Heart left ventricle (tissue), 16 donors: ENCODE measurements at regions not wholly inside any gene's neighbourhood (a gene's known extent, or its start where the extent isn't known, plus 50 kb on each side); places are given as distances from the start of the nearest gene placed in this dataset.

Source experiments
- ATAC-seq, 4 donors: fragments of 200-7000 bp; cut with Tn5 transposase; one replicate each; pipeline ENCODE4 v1.9.1; 2020 to 2022; ENCODE audit warnings: moderate library complexity in 4 of 4, mild to moderate bottlenecking in 3 of 4, moderate number of reproducible peaks in 1 of 4
- DNase-seq, 5 donors: peaks; one replicate each; pipeline ENCODE4 v3.0.0-alpha.2; 2020
- H3K27ac ChIP-seq, 12 donors: fragments of 200-600 bp; sonication (generic) in 4 of 12; one replicate each; pipeline versions ENCODE4 v1.5.0 to v1.8.0; 2016 to 2022; ENCODE audit warnings: mild to moderate bottlenecking in 2 of 12
- H3K27me3 ChIP-seq, 9 donors: fragments of 200-600 bp; sonication (generic) in 2 of 9; one replicate each; pipeline versions ENCODE4 v1.5.1 to v1.8.0; 2016 to 2022; ENCODE audit warnings: mild to moderate bottlenecking in 3 of 9
- H3K36me3 ChIP-seq, 9 donors: fragments of 200-600 bp; sonication (generic) in 2 of 9; one replicate each; pipeline versions ENCODE4 v1.5.0 to v1.8.0; 2018 to 2022; ENCODE audit warnings: mild to moderate bottlenecking in 2 of 9
- H3K4me1 ChIP-seq, 12 donors: fragments of 200-600 bp; sonication (generic) in 4 of 12; one replicate each; pipeline versions ENCODE4 v1.5.0 to v1.8.0; 2016 to 2022; ENCODE audit warnings: mild to moderate bottlenecking in 3 of 12
- H3K4me3 ChIP-seq, 12 donors: fragments of 200-600 bp; sonication (generic) in 4 of 12; one replicate each; pipeline versions ENCODE4 v1.5.0 to v1.8.0; 2017 to 2022; ENCODE audit warnings: mild to moderate bottlenecking in 9 of 12, moderate library complexity in 4 of 12
- H3K9me3 ChIP-seq, 12 donors: fragments of 200-600 bp; sonication (generic) in 4 of 12; one replicate each; pipeline versions ENCODE4 v1.5.0 to v1.8.0; 2016 to 2022; ENCODE audit warnings: mild to moderate bottlenecking in 1 of 12
- CTCF ChIP-seq, 12 donors: fragments of 200-600 bp; sonication (generic) in 4 of 12; IDR thresholded peaks; one replicate each; pipeline versions ENCODE4 v1.5.0 to v1.8.0; 2018 to 2022; ENCODE audit warnings: antibody characterized with exemption in 12 of 12, mild to moderate bottlenecking in 5 of 12
- POLR2A ChIP-seq, 2 donors: fragments of 450-650 bp; IDR thresholded peaks; one replicate each; pipeline ENCODE4 v1.6.1; 2017; ENCODE audit warnings: antibody characterized with exemption in 2 of 2, mild to moderate bottlenecking in 2 of 2, moderate library complexity in 2 of 2
- WGBS, 4 donors: extraction: QIAGEN DNeasy Blood & Tissue Kit in 2 of 4; methylation state at CpG; one replicate each; pipeline versions ENCODE4 v1.1.5 to v1.1.7; 2013 to 2018; 5-methylcytosine and 5-hydroxymethylcytosine counted together
- intact Hi-C, 10 donors: fragments of 100-400 bp; cut with DNase I; formaldehyde crosslinking; loops; one replicate each; pipeline versions ENCODE4 v1.11.1 to v1.14.2; 2022
- donor health status: ischemic (EF 13 %, LVEDD 7.1; RV severe dilation, severe dysfunction).
- donor health status: healthy with polysubstance abuse.
- donor health status: DM: no; HTN: yes; CAD: no.
- donor health status: DM: no; HTN: no; CAD: no.
- donor health status: ischemic (EF 25% LVEDD 6.9; RV normal size, moderate dysfunction).
- donor health status: ischemic (EF 25% LVEDD 5.7; RV mildly dilated, moderate dysfunction).
- donor health status: healthy.
- donor health status: DM: yes; HTN: yes; CAD: no.
- donor health status: ischemic (EF 35%, LVEDD 5.7; RV mildly dilated, moderate dysfunction).
- donor health status: nonischemic (EF 11% LVEDD 7.7; RV severe dilation, severe dysfunction).
- donor health status: DM: yes; HTN: yes; CAD: no.
- donor health status: PGD.
- donor health status: ischemic (EF 29% LVEDD 5.4; RV normal size, mild dysfunction).
- donor health status: nonischemic (EF 23%, LVEDD 6.1; RV moderate dilation, normal function).

- Histone ChIP-seq H3K27me3 (no peaks in the 10 kb centered on the region), H3K4me3 (no peak overlapping the region), H3K36me3 (no peaks in the 10 kb centered on the region), H3K9me3 (no peaks in the 10 kb centered on the region), H3K27ac (no peak overlapping the region), H3K4me1 (peaks cover 0 to 15% (median 4%) of the 10 kb centered on the region in 12 donors)
- ATAC-seq (no peak), DNase-seq (no peak)
- intact Hi-C loops: no loop called here
- TF ChIP-seq POLR2A (IDR thresholded peaks at IDR 0.05) (no peak), CTCF (IDR thresholded peaks at IDR 0.05) (no peak)
- 83 to 94% (median 89%) methylated on average over 1 of the region's 1 CpG for WGBS, 4 donors
Measured at GRCh38 chr3:30297112-30297511, 309.3 kb upstream of the TGFBR2 start.

GRCh38 chr3:30299674-30300385, 306.6 kb upstream of the TGFBR2 start:
- Histone ChIP-seq H3K27ac (no peak overlapping the region), H3K4me3 (no peak overlapping the region), H3K36me3 (no peaks in the 10 kb centered on the region), H3K27me3 (no peaks in the 10 kb centered on the region), H3K9me3 (peaks cover 0 to 12% (median 4%) of the 10 kb centered on the region in 12 donors), H3K4me1 (peaks cover 0 to under 1% (median 0%) of the 10 kb centered on the region in 12 donors)
- WGBS, 4 donors: 77 to 96% (median 94%) methylated on average over 3 of the region's 3 CpGs
- DNase-seq: no peak
- no peak for TF ChIP-seq CTCF (IDR thresholded peaks at IDR 0.05)
- no peak for TF ChIP-seq POLR2A (IDR thresholded peaks at IDR 0.05)
- intact Hi-C loops: no loop called here
- no peak for ATAC-seq

GRCh38 chr3:30300809-30301208, 305.6 kb upstream of the TGFBR2 start:
- Histone ChIP-seq H3K4me1 (no peaks in the 10 kb centered on the region), H3K27ac (no peak overlapping the region), H3K4me3 (no peak overlapping the region), H3K9me3 (peaks cover 0 to 12% (median 4%) of the 10 kb centered on the region in 12 donors), H3K27me3 (no peaks in the 10 kb centered on the region), H3K36me3 (no peaks in the 10 kb centered on the region)
- DNase-seq (no peak), ATAC-seq (no peak)
- intact Hi-C loops: no loop called here
- WGBS, 4 donors: 53 to 76% (median 65%) methylated on average over 1 of the region's 1 CpG
- TF ChIP-seq CTCF (IDR thresholded peaks at IDR 0.05): no peak

GRCh38 chr3:30302027-30302426, 304.4 kb upstream of the TGFBR2 start:
- H3K4me1 ChIP-seq: no peaks in the 10 kb centered on the region
- TF ChIP-seq CTCF (IDR thresholded peaks at IDR 0.05) (no peak), POLR2A (IDR thresholded peaks at IDR 0.05) (no peak)
- peaks cover 0 to 12% (median 4%) of the 10 kb centered on the region in 12 donors for H3K9me3 ChIP-seq
- no peak for DNase-seq
- 74 to 86% (median 79%) methylated on average over 5 of the region's 5 CpGs for WGBS, 4 donors
- no peaks in the 10 kb centered on the region for H3K36me3 ChIP-seq
- no peak for ATAC-seq
- no peak overlapping the region for H3K27ac ChIP-seq
- H3K4me3 ChIP-seq: no peak overlapping the region
- H3K27me3 ChIP-seq: no peaks in the 10 kb centered on the region
- intact Hi-C loops: no loop called here
